ENCODE measurements at regions not wholly inside any gene's neighbourhood (a gene's known extent, or its start where the extent isn't known, plus 50 kb on each side); places are given as distances from the start of the nearest gene placed in this dataset.

- no peak overlapping the region for H3K4me3 ChIP-seq
- H3K9me3 ChIP-seq: no peaks in the 10 kb centered on the region
- WGBS (ENCODE audit: missing lambda C conversion rate): 5% methylated on average over 10 of the region's 10 CpGs
- TF ChIP-seq SREBF2 (IDR thresholded peaks at IDR 0.05) (no peak), HEYL (CRISPR knock-in tag; IDR thresholded peaks at IDR 0.05) (no peak), ZC3H11A (IDR thresholded peaks at IDR 0.05) (no peak), CBX2 (IDR thresholded peaks at IDR 0.05; ENCODE audit: borderline replicate concordance, low read depth) (no peak), NPAS2 (CRISPR knock-in tag; IDR thresholded peaks at IDR 0.05; ENCODE audit: borderline replicate concordance) (no peak), RFX5 (IDR thresholded peaks at IDR 0.05) (no peak)
- DNase-seq (ENCODE audit: low read depth in 1 of 2, low spot score in 1 of 2) (no peak), FAIRE-seq (no peak), ATAC-seq (no peak)
- no peak overlapping the region for H3K4me2 ChIP-seq
- POLR2A ChIA-PET: no interaction called here
- CTCF ChIA-PET: no interaction called here
- H3K27ac ChIP-seq: no peak overlapping the region
- H3K4me1 ChIP-seq: no peaks in the 10 kb centered on the region
These were observed 176.8 kb upstream of the TRIB2 start for GRCh38 chr2:12539776-12540562.

- ATAC-seq (no peak), DNase-seq (ENCODE audit: low read depth in 1 of 2, low spot score in 1 of 2) (no peak), FAIRE-seq (no peak)
- Histone ChIP-seq H3K4me2 (no peak overlapping the region), H3K4me3 (no peak overlapping the region), H3K9me3 (no peaks in the 10 kb centered on the region), H3K4me1 (no peaks in the 10 kb centered on the region), H3K27ac (no peak overlapping the region)
- TF ChIP-seq ESRRA (IDR thresholded peaks at IDR 0.05; ENCODE audit: borderline replicate concordance, low read length) (no peak), SMC3 (IDR thresholded peaks at IDR 0.05) (no peak), FOSL2 (IDR thresholded peaks at IDR 0.05) (no peak), FOSL2 (CRISPR knock-in tag; IDR thresholded peaks at IDR 0.05) (no peak), ELK1 (IDR thresholded peaks at IDR 0.05; ENCODE audit: low read depth, low read length) (no peak), MAZ (IDR thresholded peaks at IDR 0.05; ENCODE audit: borderline replicate concordance, low read depth, low read length) (no peak), HMGXB4 (CRISPR knock-in tag; IDR thresholded peaks at IDR 0.05; ENCODE audit: borderline replicate concordance) (no peak), HOXA7 (CRISPR knock-in tag; IDR thresholded peaks at IDR 0.05) (no peak), CHD4 (IDR thresholded peaks at IDR 0.05; ENCODE audit: borderline replicate concordance) (no peak), GATA3 (IDR thresholded peaks at IDR 0.05; ENCODE audit: borderline replicate concordance) (no peak), JUNB (IDR thresholded peaks at IDR 0.05) (no peak), HOXB5 (CRISPR knock-in tag; IDR thresholded peaks at IDR 0.05) (no peak), HEYL (CRISPR knock-in tag; IDR thresholded peaks at IDR 0.05) (no peak), HES2 (IDR thresholded peaks at IDR 0.05) (no peak), HDAC2 (IDR thresholded peaks at IDR 0.05) (no peak), EHMT2 (IDR thresholded peaks at IDR 0.05; ENCODE audit: low read depth) (no peak), EHF (CRISPR knock-in tag; IDR thresholded peaks at IDR 0.05) (no peak), REST (IDR thresholded peaks at IDR 0.05) (no peak)
- ChIA-PET CTCF (interaction anchor here (1.2 kb wide), 1 partner anchor 20 kb away, joined by 3 read pairs; no protein-coding TSS in a partner anchor), POLR2A (no interaction called here)
- WGBS (ENCODE audit: missing lambda C conversion rate): 2% methylated on average over 11 of the region's 11 CpGs
These were observed 173.4 kb upstream of the TRIB2 start for GRCh38 chr2:12543076-12543977.

Measured in A549 (cell line).